ENCODE measurements at regions not wholly inside any gene's neighbourhood (a gene's known extent, or its start where the extent isn't known, plus 50 kb on each side); places are given as distances from the start of the nearest gene placed in this dataset.

DNA sequence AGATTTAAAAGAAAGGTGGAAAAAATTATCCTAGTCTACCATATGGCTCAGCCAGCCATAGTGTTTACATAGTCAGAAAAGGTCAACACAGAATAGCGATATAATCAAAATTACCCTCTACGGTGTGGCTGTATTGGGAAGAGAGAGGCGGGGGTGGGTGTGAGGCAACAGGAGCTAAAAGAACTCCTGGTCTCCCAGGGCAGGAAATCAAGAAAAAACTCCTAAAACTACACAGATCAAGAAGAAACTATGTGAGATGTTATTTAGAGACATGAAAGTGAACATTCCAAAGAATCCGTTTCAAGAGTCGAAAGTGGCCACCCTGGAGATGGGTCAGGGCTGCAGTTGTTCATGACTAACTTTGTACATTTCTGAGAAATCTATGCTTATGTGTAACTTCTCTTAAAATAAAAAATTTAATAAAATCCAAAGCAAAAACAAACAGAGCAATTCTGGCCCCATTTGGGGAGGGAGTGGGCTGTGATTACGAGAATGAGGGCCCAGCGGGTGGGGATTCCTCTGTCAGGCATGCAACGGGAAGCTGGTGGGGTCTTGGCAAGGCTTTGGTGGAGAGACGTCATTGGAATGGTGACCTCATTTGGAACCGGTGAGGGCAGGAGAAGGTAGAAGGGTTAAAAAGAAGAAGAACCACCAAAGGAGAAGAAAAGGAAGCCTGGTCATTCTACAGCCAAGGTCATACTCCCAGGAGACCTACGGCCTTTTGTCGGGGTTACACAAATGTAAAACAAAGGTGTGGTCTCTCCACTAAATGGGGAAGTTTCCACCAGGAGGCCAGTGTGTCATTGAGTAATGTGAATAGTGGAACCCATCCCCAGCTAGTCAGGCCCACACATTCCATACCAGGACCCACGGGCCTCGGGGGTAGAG, 71.2 kb upstream of the DUSP5 start:
- peak overlapping the region; percentile 66 to 92 (median 85) for H3K27ac ChIP-seq
- DNase-seq (ENCODE audit: low spot score in 2 of 2) = peak in 1 of 2 donors; percentile 55

DNA sequence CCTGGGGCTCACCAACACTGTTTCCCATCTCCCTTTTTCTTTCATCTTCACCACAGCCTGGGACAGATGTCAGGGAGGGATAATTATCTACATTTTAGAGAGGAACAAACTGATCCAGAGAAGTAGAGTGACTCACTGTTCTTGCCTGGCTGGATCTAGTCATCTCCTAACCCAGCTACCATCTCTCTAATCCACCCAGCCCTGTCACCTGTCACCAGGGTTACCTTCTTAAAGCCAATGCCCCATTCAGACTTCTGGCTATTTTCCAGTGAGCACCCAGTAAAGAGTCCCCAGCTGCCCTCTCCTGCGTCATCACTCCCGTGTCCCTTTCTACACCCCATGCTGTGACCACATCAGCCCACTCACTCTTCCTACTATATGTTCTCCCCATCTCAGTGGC, 68.4 kb upstream of the DUSP5 start:
- WGBS, 2 donors = 54 to 64% methylated on average over 2 of the region's 2 CpGs
- no peak overlapping the region for H3K27ac ChIP-seq

More for the DNA sequence above, 71.2 kb upstream of the DUSP5 start:
- peak; percentile 16 for TF ChIP-seq EP300 (IDR thresholded peaks at IDR 0.05)
- no peak for TF ChIP-seq POLR2A (IDR thresholded peaks at IDR 0.05)
- TF ChIP-seq, protein P1, sequence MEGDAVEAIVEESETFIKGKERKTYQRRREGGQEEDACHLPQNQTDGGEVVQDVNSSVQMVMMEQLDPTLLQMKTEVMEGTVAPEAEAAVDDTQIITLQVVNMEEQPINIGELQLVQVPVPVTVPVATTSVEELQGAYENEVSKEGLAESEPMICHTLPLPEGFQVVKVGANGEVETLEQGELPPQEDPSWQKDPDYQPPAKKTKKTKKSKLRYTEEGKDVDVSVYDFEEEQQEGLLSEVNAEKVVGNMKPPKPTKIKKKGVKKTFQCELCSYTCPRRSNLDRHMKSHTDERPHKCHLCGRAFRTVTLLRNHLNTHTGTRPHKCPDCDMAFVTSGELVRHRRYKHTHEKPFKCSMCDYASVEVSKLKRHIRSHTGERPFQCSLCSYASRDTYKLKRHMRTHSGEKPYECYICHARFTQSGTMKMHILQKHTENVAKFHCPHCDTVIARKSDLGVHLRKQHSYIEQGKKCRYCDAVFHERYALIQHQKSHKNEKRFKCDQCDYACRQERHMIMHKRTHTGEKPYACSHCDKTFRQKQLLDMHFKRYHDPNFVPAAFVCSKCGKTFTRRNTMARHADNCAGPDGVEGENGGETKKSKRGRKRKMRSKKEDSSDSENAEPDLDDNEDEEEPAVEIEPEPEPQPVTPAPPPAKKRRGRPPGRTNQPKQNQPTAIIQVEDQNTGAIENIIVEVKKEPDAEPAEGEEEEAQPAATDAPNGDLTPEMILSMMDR (IDR thresholded peaks at IDR 0.05) = peak in 2 of 5 experiments; percentile 7 to 35
- Histone ChIP-seq H3K4me3 (no peak overlapping the region), H3K4me1 (peaks cover 0 to 36% (median 13%) of the 10 kb centered on the region in 4 donors), H3K36me3 (no peaks in the 10 kb centered on the region), H3K9me3 (no peaks in the 10 kb centered on the region), H3K27me3 (no peaks in the 10 kb centered on the region)
- 44 to 46% methylated on average over 14 of the region's 14 CpGs for WGBS, 2 donors

DNA sequence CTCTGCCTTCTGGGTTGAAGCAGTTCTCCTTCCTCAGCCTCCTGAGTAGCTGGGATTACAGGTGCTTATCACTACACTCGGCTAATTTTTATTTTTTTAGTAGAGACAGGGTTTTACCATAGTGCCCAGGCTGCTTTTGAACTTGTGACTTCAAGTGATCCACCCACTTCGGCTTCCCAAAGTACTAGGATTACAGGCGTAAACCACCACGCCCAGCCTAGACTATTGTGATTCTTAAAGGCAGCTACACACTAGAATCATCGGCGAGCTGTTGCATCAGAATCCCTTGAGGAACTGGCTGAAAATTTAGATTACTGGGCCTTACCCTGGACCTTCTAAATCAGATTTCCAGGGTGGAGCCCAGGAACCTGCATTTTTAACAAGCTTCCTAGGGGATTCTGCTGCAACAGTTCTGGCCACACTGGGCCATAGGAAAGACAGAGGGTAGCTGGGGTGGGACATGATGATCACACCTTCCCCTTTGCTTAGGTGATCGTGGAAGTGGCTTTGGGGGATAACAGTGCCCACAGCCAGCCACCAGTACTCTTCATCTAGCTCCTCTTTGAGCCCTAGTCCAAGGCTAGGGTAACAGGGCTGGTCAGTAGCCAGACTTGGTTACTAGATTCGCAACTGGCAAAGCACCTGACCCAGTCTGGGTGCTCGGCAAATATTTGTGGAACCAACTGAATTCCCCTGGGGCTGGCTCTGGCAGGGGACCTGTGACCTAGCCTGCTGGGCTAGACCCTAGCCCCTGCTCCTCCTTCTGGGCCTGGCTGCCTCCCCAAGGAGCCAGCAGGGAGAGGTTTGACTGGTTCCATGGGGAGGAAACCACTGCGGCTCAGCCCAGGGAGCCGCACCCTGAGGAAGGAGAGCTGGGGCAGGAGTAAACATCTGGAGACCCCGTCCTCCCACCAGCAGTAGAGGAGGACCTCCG, 67.1 kb upstream of the DUSP5 start:
- 71 to 85% methylated on average over 10 to 11 of the region's 13 CpGs for WGBS, 2 donors
- H3K27ac ChIP-seq = no peak overlapping the region
- no peaks in the 10 kb centered on the region for H3K36me3 ChIP-seq
- peaks cover 0 to 3% (median 0%) of the 10 kb centered on the region in 4 donors for H3K9me3 ChIP-seq
- no peaks in the 10 kb centered on the region for H3K27me3 ChIP-seq
- TF ChIP-seq, protein P1 (IDR thresholded peaks at IDR 0.05) = no peak
- TF ChIP-seq EP300 (IDR thresholded peaks at IDR 0.05) = no peak
- no peak for TF ChIP-seq POLR2A (IDR thresholded peaks at IDR 0.05)
- no peak overlapping the region for H3K4me3 ChIP-seq
- peaks cover 0 to 16% (median 7%) of the 10 kb centered on the region in 4 donors for H3K4me1 ChIP-seq
- DNase-seq (ENCODE audit: low spot score in 2 of 2) = no peak

More for the DNA sequence above, 68.4 kb upstream of the DUSP5 start:
- no peak overlapping the region for H3K4me3 ChIP-seq
- no peak for DNase-seq (ENCODE audit: low spot score in 2 of 2)
- H3K27me3 ChIP-seq = no peaks in the 10 kb centered on the region
- no peaks in the 10 kb centered on the region for H3K36me3 ChIP-seq
- TF ChIP-seq EP300 (IDR thresholded peaks at IDR 0.05) (no peak), POLR2A (IDR thresholded peaks at IDR 0.05) (no peak)
- H3K9me3 ChIP-seq = peaks cover 0 to 3% (median 0%) of the 10 kb centered on the region in 4 donors
- H3K4me1 ChIP-seq = peaks cover 0 to 24% (median 9%) of the 10 kb centered on the region in 4 donors

DNA sequence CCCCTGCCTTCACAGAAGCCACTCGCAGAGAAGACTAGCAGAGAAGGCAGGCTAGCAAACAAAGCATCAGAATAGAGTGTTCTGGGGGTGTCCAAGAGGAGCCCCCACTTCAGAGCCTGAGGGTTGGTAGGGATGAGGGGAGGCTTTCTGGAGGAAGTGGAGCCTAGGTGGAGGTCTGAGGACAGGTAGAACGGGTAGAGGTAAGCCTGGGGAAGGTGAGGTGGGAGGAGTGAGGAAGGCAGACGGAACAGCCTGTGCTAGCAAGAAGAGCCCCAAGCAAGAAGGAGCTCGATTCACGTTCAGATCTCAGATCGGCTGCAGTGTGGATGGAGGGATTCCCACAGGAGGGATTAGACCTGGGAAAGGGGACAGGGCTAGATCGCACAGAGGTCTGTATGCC, 66.0 kb upstream of the DUSP5 start:
- Histone ChIP-seq H3K27me3 (no peaks in the 10 kb centered on the region), H3K9me3 (peaks cover 0 to 3% (median 0%) of the 10 kb centered on the region in 4 donors), H3K36me3 (no peaks in the 10 kb centered on the region), H3K4me1 (peaks cover 0 to 14% (median 4%) of the 10 kb centered on the region in 4 donors), H3K4me3 (no peak overlapping the region), H3K27ac (no peak overlapping the region)
- WGBS, 2 donors = 78 to 86% methylated on average over 7 of the region's 7 CpGs
- no peak for TF ChIP-seq POLR2A (IDR thresholded peaks at IDR 0.05)
- TF ChIP-seq, protein P1 (IDR thresholded peaks at IDR 0.05) = no peak
- no peak for TF ChIP-seq EP300 (IDR thresholded peaks at IDR 0.05)
- no peak for DNase-seq (ENCODE audit: low spot score in 2 of 2)

DNA sequence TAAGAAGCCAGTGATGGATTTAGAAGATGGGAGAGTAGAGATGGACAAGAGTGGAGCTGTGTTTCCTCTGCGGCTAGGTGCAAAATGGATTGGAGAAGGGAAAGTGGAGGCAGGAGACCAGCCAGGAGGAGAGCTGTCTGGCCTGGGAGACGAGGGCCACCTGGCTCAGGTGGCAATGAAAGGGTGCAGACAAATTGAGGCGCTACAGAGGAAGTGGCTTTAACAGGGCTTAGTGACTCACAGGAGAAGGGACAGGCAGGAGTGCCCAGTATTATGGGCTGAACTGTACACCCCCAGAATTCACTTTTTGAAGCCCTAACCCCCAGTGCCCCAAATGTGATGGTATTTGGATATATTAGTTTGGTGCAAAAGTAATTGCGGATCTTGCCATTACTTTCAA, 65.6 kb upstream of the DUSP5 start:
- Histone ChIP-seq H3K9me3 (peaks cover 0 to 3% (median 0%) of the 10 kb centered on the region in 4 donors), H3K36me3 (no peaks in the 10 kb centered on the region), H3K4me3 (no peak overlapping the region), H3K27me3 (no peaks in the 10 kb centered on the region), H3K27ac (no peak overlapping the region), H3K4me1 (peaks cover 0 to 10% (median 2%) of the 10 kb centered on the region in 4 donors)
- DNase-seq (ENCODE audit: low spot score in 2 of 2) = no peak
- TF ChIP-seq EP300 (IDR thresholded peaks at IDR 0.05) (no peak), POLR2A (IDR thresholded peaks at IDR 0.05) (no peak)
- TF ChIP-seq, protein P1 (IDR thresholded peaks at IDR 0.05) = no peak
- 84 to 87% methylated on average over 4 of the region's 4 CpGs for WGBS, 2 donors

Data from tibial nerve (tissue), 4 donors.